DND-41 (cell line): ENCODE measurements at regions not wholly inside any gene's neighbourhood (a gene's known extent, or its start where the extent isn't known, plus 50 kb on each side); places are given as distances from the start of the nearest gene placed in this dataset.

ENCODE experiments used
- CTCF ChIP-seq: IDR thresholded peaks from 2 replicates; pipeline ENCODE4 v1.5.1; 2012; ENCODE audit warnings: borderline replicate concordance, low read length, moderate library complexity, mild to moderate bottlenecking; ENCODE audit not compliant: poor library complexity, severe bottlenecking; ENCODE audit errors: extremely low read depth
- EZH2 ChIP-seq: IDR thresholded peaks from 3 replicates; pipeline ENCODE4 v1.6.1; 2012; ENCODE audit warnings: borderline replicate concordance, low read depth, mild to moderate bottlenecking, moderate library complexity, low read length, inconsistent platforms; ENCODE audit not compliant: severe bottlenecking

GRCh38 chr5:104061707-104062106 lies 499.1 kb upstream of the NUDT12 start:
- TF ChIP-seq CTCF (no peak), EZH2 (no peak)
